PC-3 (cell line): ENCODE measurements at regions not wholly inside any gene's neighbourhood (a gene's known extent, or its start where the extent isn't known, plus 50 kb on each side); places are given as distances from the start of the nearest gene placed in this dataset.

Experiments
- ATAC-seq: fragments of 200-7000 bp; cut with Tn5 transposase; 2 replicates; pipeline ENCODE4 v1.9.1; 2020; ENCODE audit warnings: mild to moderate bottlenecking, moderate library complexity
- BruUV-seq: library from RNA; stranded (reverse); fragments of 400-500 nt; replicated peaks from 2 replicates; lab custom pipeline; 2021; lab: Mats Ljungman, UMichigan
- CTCF ChIA-PET: fragments of 300-600 bp; sonication (Branson Sonifier 250); formaldehyde crosslinking; loops from one replicate; lab custom pipeline; 2022; ENCODE audit warnings: antibody characterized with exemption; lab: Charles Lee
- POLR2A ChIA-PET: fragments of 300-600 bp; sonication (Branson Sonifier 250); formaldehyde crosslinking; loops from one replicate; lab custom pipeline; 2022; ENCODE audit warnings: antibody characterized with exemption; ENCODE audit not compliant: unreplicated experiment; lab: Charles Lee
- DNase-seq: peaks from one replicate; pipeline ENCODE4 v3.0.0-alpha.2; 2015
- H2AFZ ChIP-seq: fragments of 300-600 bp; sonication (generic); 2 replicates; pipeline ENCODE4 v1.6.0; 2016; ENCODE audit warnings: antibody characterized with exemption, low read length
- H3F3A ChIP-seq: fragments of 300-600 bp; sonication (generic); one replicate; pipeline ENCODE4 v1.6.0; 2017; ENCODE audit warnings: antibody characterized with exemption, low read length, control low read depth, mild to moderate bottlenecking; ENCODE audit not compliant: unreplicated experiment
- H3K27ac ChIP-seq: fragments of 300-600 bp; sonication (generic); 2 replicates; pipeline ENCODE4 v1.5.1; 2016; ENCODE audit warnings: mild to moderate bottlenecking, low read length
- H3K27me3 ChIP-seq: fragments of 300-600 bp; sonication (generic); 2 replicates; pipeline ENCODE4 v1.6.1; 2016; ENCODE audit warnings: low read length, mixed read lengths
- H3K36me3 ChIP-seq: fragments of 300-600 bp; sonication (generic); 2 replicates; pipeline ENCODE4 v1.6.1; 2016; ENCODE audit warnings: low read depth, mixed run types, low read length, mixed read lengths
- H3K4me1 ChIP-seq: fragments of 300-600 bp; sonication (generic); 2 replicates; pipeline ENCODE4 v1.5.1; 2016; ENCODE audit warnings: low read length; ENCODE audit not compliant: insufficient read depth
- H3K4me2 ChIP-seq: fragments of 300-600 bp; sonication (generic); 2 replicates; pipeline ENCODE4 v1.6.0; 2016; ENCODE audit warnings: low read length
- H3K4me3 ChIP-seq: fragments of 300-600 bp; sonication (generic); 2 replicates; pipeline ENCODE4 v1.5.1; 2016; ENCODE audit warnings: mild to moderate bottlenecking, low read length, mixed read lengths
- H3K79me2 ChIP-seq: fragments of 300-600 bp; sonication (generic); 2 replicates; pipeline ENCODE4 v1.6.1; 2017; ENCODE audit warnings: low read length, mixed read lengths
- H3K9ac ChIP-seq: fragments of 300-600 bp; sonication (generic); 2 replicates; pipeline ENCODE4 v1.6.0; 2016; ENCODE audit warnings: mild to moderate bottlenecking, low read length
- H3K9me2 ChIP-seq: fragments of 300-600 bp; sonication (generic); replicated peaks from 2 replicates; pipeline ENCODE4 v1.6.1; 2016; ENCODE audit warnings: mixed run types, low read length, mixed read lengths
- H3K9me3 ChIP-seq: fragments of 300-600 bp; sonication (generic); 2 replicates; pipeline ENCODE4 v1.6.1; 2016; ENCODE audit warnings: low read length, mixed read lengths
- H4K20me1 ChIP-seq: fragments of 300-600 bp; sonication (generic); 2 replicates; pipeline ENCODE4 v1.6.1; 2016; ENCODE audit warnings: low read length, mixed read lengths
- CTCF ChIP-seq: fragments of 300-600 bp; sonication (generic); conservative IDR thresholded peaks from 2 replicates; pipeline ENCODE4 v1.5.1; 2017; ENCODE audit warnings: antibody characterized with exemption, low read depth, mild to moderate bottlenecking, low read length
- EZH2 ChIP-seq: fragments of 300-600 bp; sonication (generic); IDR thresholded peaks from one replicate; pipeline ENCODE4 v1.6.1; 2017; ENCODE audit warnings: antibody characterized with exemption, mild to moderate bottlenecking, low read length; ENCODE audit not compliant: unreplicated experiment
- EZH2phosphoT487 ChIP-seq: fragments of 300-600 bp; sonication (generic); IDR thresholded peaks from 2 replicates; pipeline ENCODE4 v1.6.1; 2018; ENCODE audit warnings: mild to moderate bottlenecking, antibody characterized with exemption, low read length, borderline replicate concordance
- intact Hi-C: fragments of 100-400 bp; cut with micrococcal nuclease; formaldehyde crosslinking; loops from 2 replicates; pipeline ENCODE4 v1.9.0; 2023

GRCh38 chr4:42262701-42263490, 110.4 kb upstream of the BEND4 start:
- 0 out of 2 replicates have a peak overlapping the region, but pooled peaks have one; percentile 16 for H3K4me2 ChIP-seq
- no peaks in the 10 kb centered on the region for H3K4me1 ChIP-seq
- DNase-seq = no peak

GRCh38 chr4:42265782-42266602, 113.5 kb upstream of the BEND4 start:
- H3K9me2 ChIP-seq = no peaks in the 10 kb centered on the region
- no peak overlapping the region for H2AFZ ChIP-seq
- H3K27ac ChIP-seq = no peak overlapping the region
- H3F3A ChIP-seq = no peaks in the 10 kb centered on the region
- no peak for DNase-seq
- no peak overlapping the region for H3K9ac ChIP-seq
- no peak overlapping the region for H3K4me2 ChIP-seq
- intact Hi-C loops = no loop called here
- H3K79me2 ChIP-seq = no peaks in the 10 kb centered on the region
- no peak for TF ChIP-seq EZH2phosphoT487
- TF ChIP-seq CTCF = no peak
- H3K4me3 ChIP-seq = no peak overlapping the region
- no TSS peak for BruUV-seq
- H3K9me3 ChIP-seq = no peaks in the 10 kb centered on the region
- H3K36me3 ChIP-seq = no peaks in the 10 kb centered on the region
- no peaks in the 10 kb centered on the region for H3K4me1 ChIP-seq
- CTCF ChIA-PET = no interaction called here
- POLR2A ChIA-PET = no interaction called here
- H3K27me3 ChIP-seq = no peaks in the 10 kb centered on the region
- no peak for ATAC-seq
- H4K20me1 ChIP-seq = no peaks in the 10 kb centered on the region

More at GRCh38 chr4:42262701-42263490, 110.4 kb upstream of the BEND4 start:
- POLR2A ChIA-PET = no interaction called here
- no TSS peak for BruUV-seq
- Histone ChIP-seq H3K36me3 (no peaks in the 10 kb centered on the region), H2AFZ (peak overlapping the region; percentile 65), H3K9me2 (no peaks in the 10 kb centered on the region), H3K27me3 (no peaks in the 10 kb centered on the region), H4K20me1 (no peaks in the 10 kb centered on the region), H3K4me3 (no peak overlapping the region), H3K27ac (no peak overlapping the region), H3K79me2 (no peaks in the 10 kb centered on the region), H3K9me3 (no peaks in the 10 kb centered on the region), H3F3A (no peaks in the 10 kb centered on the region), H3K9ac (no peak overlapping the region)
- intact Hi-C loops = no loop called here
- CTCF ChIA-PET = no interaction called here
- TF ChIP-seq CTCF = no peak
- TF ChIP-seq EZH2 = no peak
- TF ChIP-seq EZH2phosphoT487 = no peak
- ATAC-seq = no peak
